ENCODE measurements at regions not wholly inside any gene's neighbourhood (a gene's known extent, or its start where the extent isn't known, plus 50 kb on each side); places are given as distances from the start of the nearest gene placed in this dataset.

GRCh38 chr2:217330647-217331046, 470.8 kb upstream of the TNP1 start:
- no peak for DNase-seq

- no peak for DNase-seq
Observed at GRCh38 chr2:217329023-217329431, 469.2 kb upstream of the TNP1 start.

- DNase-seq: no peak
Observed at GRCh38 chr2:217328622-217328978, 468.7 kb upstream of the TNP1 start.

- no peak for DNase-seq
Observed at GRCh38 chr2:217327953-217328621, 468.2 kb upstream of the TNP1 start.

GRCh38 chr2:217326238-217327022, 466.6 kb upstream of the TNP1 start:
- no peak for DNase-seq

GRCh38 chr2:217325816-217326215, 466.0 kb upstream of the TNP1 start:
- no peak for DNase-seq

GRCh38 chr2:217325251-217325650, 465.4 kb upstream of the TNP1 start:
- DNase-seq: no peak

- no peak for DNase-seq
Observed at GRCh38 chr2:217316743-217317142, 456.9 kb upstream of the TNP1 start.

- no peak for DNase-seq
Observed at GRCh38 chr2:217314021-217314460, 454.2 kb upstream of the TNP1 start.

GRCh38 chr2:217313386-217313785, 453.5 kb upstream of the TNP1 start:
- DNase-seq: no peak

- DNase-seq: no peak
Observed at GRCh38 chr2:217309056-217309455, 449.2 kb upstream of the TNP1 start.

- DNase-seq: no peak
Observed at GRCh38 chr2:217307023-217307422, 447.2 kb upstream of the TNP1 start.

GRCh38 chr2:217305882-217306281, 446.0 kb upstream of the TNP1 start:
- no peak for DNase-seq

GRCh38 chr2:217304582-217304981, 444.7 kb upstream of the TNP1 start:
- no peak for DNase-seq

GRCh38 chr2:217302856-217303255, 443.0 kb upstream of the TNP1 start:
- no peak for DNase-seq

- DNase-seq: no peak
Observed at GRCh38 chr2:217301142-217301925, 441.5 kb upstream of the TNP1 start.

GRCh38 chr2:217299590-217299989, 439.7 kb upstream of the TNP1 start:
- no peak for DNase-seq

GRCh38 chr2:217297096-217297495, 437.2 kb upstream of the TNP1 start:
- no peak for DNase-seq

GRCh38 chr2:217294818-217295217, 435.0 kb upstream of the TNP1 start:
- DNase-seq: no peak

GRCh38 chr2:217294211-217294610, 434.3 kb upstream of the TNP1 start:
- DNase-seq: no peak

- DNase-seq: no peak
Observed at GRCh38 chr2:217293607-217294006, 433.7 kb upstream of the TNP1 start.

- no peak for DNase-seq
Observed at GRCh38 chr2:217293046-217293445, 433.2 kb upstream of the TNP1 start.

GRCh38 chr2:217291259-217291658, 431.4 kb upstream of the TNP1 start:
- DNase-seq: no peak

GRCh38 chr2:217290467-217290866, 430.6 kb upstream of the TNP1 start:
- DNase-seq: no peak
